Neural cell (in vitro differentiated cells): ENCODE measurements at regions not wholly inside any gene's neighbourhood (a gene's known extent, or its start where the extent isn't known, plus 50 kb on each side); places are given as distances from the start of the nearest gene placed in this dataset.

Source experiments
- H2AFZ ChIP-seq: fragments of 200-600, 300-800 bp; sonication (generic), shearing (Covaris generic); 2 replicates; pipeline ENCODE4 v1.6.0; 2014; ENCODE audit warnings: low read depth, mild to moderate bottlenecking, antibody characterized with exemption, low read length, moderate library complexity
- H3F3A ChIP-seq: fragments of 200-600 bp; shearing (Covaris generic); 2 replicates; pipeline ENCODE4 v1.6.1; 2016; ENCODE audit warnings: mild to moderate bottlenecking, moderate library complexity, mixed read lengths, antibody characterized with exemption, low read length; ENCODE audit not compliant: insufficient read depth, poor library complexity, severe bottlenecking
- H3K27ac ChIP-seq: fragments of 200-600, 300-800 bp; sonication (generic), shearing (Covaris generic); 2 replicates; pipeline ENCODE4 v1.5.1; 2014; ENCODE audit warnings: mild to moderate bottlenecking, low read length, moderate library complexity
- H3K27me3 ChIP-seq: fragments of 300-800, 200-600 bp; sonication (generic), shearing (Covaris generic); 2 replicates; pipeline ENCODE4 v1.6.0; 2014; ENCODE audit warnings: mild to moderate bottlenecking, low read depth, low read length, moderate library complexity; ENCODE audit not compliant: insufficient read depth
- H3K36me3 ChIP-seq: fragments of 300-800, 200-600 bp; sonication (generic), shearing (Covaris generic); 2 replicates; pipeline ENCODE4 v1.5.1; 2014; ENCODE audit warnings: mild to moderate bottlenecking, antibody characterized with exemption, low read length, moderate library complexity; ENCODE audit not compliant: insufficient read depth
- H3K4me2 ChIP-seq: fragments of 300-800, 200-600 bp; sonication (generic), shearing (Covaris generic); 2 replicates; pipeline ENCODE4 v1.6.0; 2014; ENCODE audit warnings: mild to moderate bottlenecking, low read length
- H3K4me3 ChIP-seq: fragments of 300-800, 200-600 bp; sonication (generic), shearing (Covaris generic); 2 replicates; pipeline ENCODE4 v1.5.1; 2014; ENCODE audit warnings: mild to moderate bottlenecking, low read length, moderate library complexity
- H3K79me2 ChIP-seq: fragments of 200-600 bp; shearing (Covaris generic); replicated peaks from 2 replicates; pipeline ENCODE4 v1.6.0; 2014; ENCODE audit warnings: mild to moderate bottlenecking, low read length, moderate library complexity; ENCODE audit not compliant: insufficient read depth
- H3K9ac ChIP-seq: fragments of 300-800, 200-600 bp; sonication (generic), shearing (Covaris generic); 2 replicates; pipeline ENCODE4 v1.6.1; 2016; ENCODE audit warnings: mild to moderate bottlenecking, low read length, mixed read lengths
- H3K9me2 ChIP-seq: fragments of 200-600 bp; shearing (Covaris generic); 2 replicates; pipeline ENCODE4 v1.6.1; 2016; ENCODE audit warnings: mild to moderate bottlenecking, low read length, mixed read lengths; ENCODE audit not compliant: insufficient read depth
- H3K9me3 ChIP-seq: fragments of 200-600, 300-800 bp; sonication (generic), shearing (Covaris generic); 2 replicates; pipeline ENCODE4 v1.6.1; 2016; ENCODE audit warnings: mild to moderate bottlenecking, mixed run types, low read length, moderate library complexity, mixed read lengths
- H4K20me1 ChIP-seq: fragments of 200-600 bp; shearing (Covaris generic); 2 replicates; pipeline ENCODE4 v1.6.1; 2016; ENCODE audit warnings: mild to moderate bottlenecking, mixed run types; ENCODE audit not compliant: insufficient read depth
- CTCF ChIP-seq: fragments of 450-650 bp; IDR thresholded peaks from 2 replicates; pipeline ENCODE4 v1.5.1; 2014; ENCODE audit warnings: antibody characterized with exemption, mild to moderate bottlenecking, moderate library complexity; ENCODE audit not compliant: poor library complexity, severe bottlenecking
- EP300 ChIP-seq: fragments of 450-650 bp; conservative IDR thresholded peaks from 2 replicates; pipeline ENCODE4 v1.6.1; 2014; ENCODE audit warnings: antibody characterized with exemption, mild to moderate bottlenecking, moderate library complexity; ENCODE audit not compliant: poor library complexity, severe bottlenecking
- EZH2 ChIP-seq: fragments of 200-600, 300-800 bp; shearing (Covaris generic), sonication (generic); IDR thresholded peaks from 2 replicates; pipeline ENCODE4 v1.6.1; 2014; ENCODE audit warnings: antibody characterized with exemption, low read length, borderline replicate concordance, mild to moderate bottlenecking; ENCODE audit not compliant: insufficient read depth, poor library complexity, severe bottlenecking
- MXI1 ChIP-seq: fragments of 450-650 bp; conservative IDR thresholded peaks from 2 replicates; pipeline ENCODE4 v1.6.1; 2014; ENCODE audit warnings: antibody characterized with exemption, mild to moderate bottlenecking; ENCODE audit not compliant: poor library complexity, severe bottlenecking
- POLR2AphosphoS5 ChIP-seq: IDR thresholded peaks from 2 replicates; pipeline ENCODE4 v1.6.1; 2012
- RAD21 ChIP-seq: fragments of 450-650 bp; conservative IDR thresholded peaks from 2 replicates; pipeline ENCODE4 v1.6.1; 2014; ENCODE audit warnings: antibody characterized with exemption, mild to moderate bottlenecking, moderate library complexity
- REST ChIP-seq: IDR thresholded peaks from 2 replicates; pipeline ENCODE4 v1.6.1; 2012; ENCODE audit warnings: borderline replicate concordance
- SMC3 ChIP-seq: fragments of 450-650 bp; conservative IDR thresholded peaks from 2 replicates; pipeline ENCODE4 v1.6.1; 2014; ENCODE audit warnings: antibody characterized with exemption, mild to moderate bottlenecking, moderate library complexity; ENCODE audit not compliant: poor library complexity
- TAF1 ChIP-seq: IDR thresholded peaks from 2 replicates; pipeline ENCODE4 v1.6.1; 2012; ENCODE audit warnings: low read depth

DNA sequence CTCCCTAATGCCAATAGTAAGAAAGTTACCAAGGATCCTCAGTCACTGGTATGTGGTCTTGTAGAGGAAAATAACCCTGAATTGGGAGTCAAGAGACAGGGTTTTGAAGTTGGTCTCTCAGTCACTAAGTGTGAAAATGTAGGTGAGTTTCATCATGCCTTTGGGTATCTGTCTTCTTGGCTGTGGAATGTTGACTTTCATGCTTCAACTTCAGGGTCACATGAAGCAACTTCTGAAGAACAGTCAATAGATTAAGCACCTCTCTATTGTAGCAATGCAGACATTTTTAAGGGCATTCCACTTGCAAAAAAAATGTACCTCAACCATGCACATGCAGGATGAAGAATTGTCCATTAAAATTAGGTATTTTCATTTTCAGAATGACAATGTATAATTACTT is 194.6 kb downstream of the CSNK1G3 start:
- no peaks in the 10 kb centered on the region for H3K36me3 ChIP-seq

GRCh38 chr5:123705741-123706140 is 193.8 kb downstream of the CSNK1G3 start:
- no peaks in the 10 kb centered on the region for H3K9me2 ChIP-seq
- no peaks in the 10 kb centered on the region for H4K20me1 ChIP-seq
- no peak overlapping the region for H2AFZ ChIP-seq
- no peak overlapping the region for H3K27ac ChIP-seq
- no peaks in the 10 kb centered on the region for H3K36me3 ChIP-seq
- no peaks in the 10 kb centered on the region for H3F3A ChIP-seq
- H3K79me2 ChIP-seq, result no peaks in the 10 kb centered on the region
- no peaks in the 10 kb centered on the region for H3K9me3 ChIP-seq
- no peak overlapping the region for H3K9ac ChIP-seq
- H3K4me2 ChIP-seq, result no peak overlapping the region
- no peak overlapping the region for H3K4me3 ChIP-seq
- no peaks in the 10 kb centered on the region for H3K27me3 ChIP-seq
- TF ChIP-seq REST (no peak), TAF1 (no peak), SMC3 (no peak), POLR2AphosphoS5 (no peak), MXI1 (no peak), EP300 (no peak), RAD21 (no peak)

More for the DNA sequence above, 194.6 kb downstream of the CSNK1G3 start:
- Histone ChIP-seq H3K27ac (no peak overlapping the region), H2AFZ (no peak overlapping the region), H3K9me3 (no peaks in the 10 kb centered on the region), H3K4me2 (no peak overlapping the region), H3K9me2 (no peaks in the 10 kb centered on the region), H3K27me3 (no peaks in the 10 kb centered on the region), H3F3A (no peaks in the 10 kb centered on the region), H4K20me1 (no peaks in the 10 kb centered on the region), H3K4me3 (no peak overlapping the region), H3K79me2 (no peaks in the 10 kb centered on the region), H3K9ac (no peak overlapping the region)
- TF ChIP-seq RAD21, result no peak
- TF ChIP-seq CTCF, result no peak
- TF ChIP-seq EP300, result no peak
- no peak for TF ChIP-seq EZH2
- no peak for TF ChIP-seq MXI1
- no peak for TF ChIP-seq TAF1
- no peak for TF ChIP-seq REST
- no peak for TF ChIP-seq SMC3
- no peak for TF ChIP-seq POLR2AphosphoS5
